Psoas muscle (tissue), 7 donors: ENCODE measurements at regions not wholly inside any gene's neighbourhood (a gene's known extent, or its start where the extent isn't known, plus 50 kb on each side); places are given as distances from the start of the nearest gene placed in this dataset.

Experiments
- ATAC-seq, 4 donors: fragments of 200-7000 bp; cut with Tn5 transposase; one replicate each; pipeline ENCODE4 v1.9.1; 2020; ENCODE audit warnings: moderate library complexity in 3 of 4, mild to moderate bottlenecking in 2 of 4
- DNase-seq, 2 donors: peaks; one replicate each; pipeline ENCODE4 v3.0.0-alpha.2; 2020
- H3K27ac ChIP-seq: fragments of 200-600 bp; one replicate; pipeline ENCODE4 v1.8.0; 2022
- H3K27me3 ChIP-seq, 3 donors: fragments of 200-600 bp in 1 of 3; one replicate each; pipeline versions ENCODE4 v1.6.1 to v1.8.0; 2013 to 2022; ENCODE audit warnings: low read length in 2 of 3, mild to moderate bottlenecking in 2 of 3, moderate library complexity in 1 of 3; ENCODE audit not compliant: insufficient read depth in 3 of 3
- H3K36me3 ChIP-seq, 2 donors: fragments of 200-600 bp in 1 of 2; one replicate each; pipeline versions ENCODE4 v1.6.1 to v1.8.0; 2013 to 2022; ENCODE audit warnings: low read depth in 1 of 2, mild to moderate bottlenecking in 1 of 2, moderate library complexity in 1 of 2; ENCODE audit not compliant: insufficient read depth in 1 of 2
- H3K4me1 ChIP-seq: fragments of 200-600 bp; one replicate; pipeline ENCODE4 v1.8.0; 2022
- H3K4me3 ChIP-seq: fragments of 200-600 bp; one replicate; pipeline ENCODE4 v1.8.0; 2022; ENCODE audit warnings: mild to moderate bottlenecking
- H3K9me3 ChIP-seq: fragments of 200-600 bp; one replicate; pipeline ENCODE4 v1.8.0; 2022
- CTCF ChIP-seq: fragments of 200-600 bp; IDR thresholded peaks from one replicate; pipeline ENCODE4 v1.8.0; 2022; ENCODE audit warnings: antibody characterized with exemption
- WGBS, 3 donors: extraction: QIAGEN DNeasy Blood & Tissue Kit; methylation state at CpG; one replicate each; pipeline versions ENCODE4 v1.1.6 to v1.1.7; 2013; 5-methylcytosine and 5-hydroxymethylcytosine counted together
- intact Hi-C, 2 donors: fragments of 100-400 bp; cut with DNase I; formaldehyde crosslinking; loops; one replicate each; pipeline versions ENCODE4 v1.11.0 to v1.14.2; 2022
- donor health status: healthy with polysubstance abuse.
- donor health status: DM: no; HTN: no; CAD: no; lungs with moderate emphysema.
- donor health status: Bipolar disorder and iron deficiency.
- donor health status: healthy.
- donor health status: DM: yes; HTN: yes; CAD: no.
- donor health status: DM: no; HTN: no; CAD: no.
- donor health status: DM: yes; HTN: yes; CAD: no.

- TF ChIP-seq CTCF, result no peak
- WGBS, 3 donors, result 91 to 96% (median 95%) methylated on average over 1 of the region's 1 CpG
- ATAC-seq, result no peak
- Histone ChIP-seq H3K36me3 (no peaks in the 10 kb centered on the region), H3K9me3 (no peaks in the 10 kb centered on the region), H3K4me3 (no peak overlapping the region), H3K27me3 (no peaks in the 10 kb centered on the region), H3K27ac (no peak overlapping the region), H3K4me1 (no peaks in the 10 kb centered on the region)
- intact Hi-C loops, result no loop called here
- no peak for DNase-seq
Measured at GRCh38 chr12:104840262-104840661, 117.8 kb downstream of the SLC41A2 start.

- DNase-seq, result no peak
- TF ChIP-seq CTCF, result no peak
- H3K27ac ChIP-seq, result no peak overlapping the region
- H3K4me3 ChIP-seq, result no peak overlapping the region
- H3K36me3 ChIP-seq, result no peaks in the 10 kb centered on the region
- no peaks in the 10 kb centered on the region for H3K9me3 ChIP-seq
- WGBS, 3 donors, result 65 to 79% (median 71%) methylated on average over 2 of the region's 2 CpGs
- no peaks in the 10 kb centered on the region for H3K4me1 ChIP-seq
- no peaks in the 10 kb centered on the region for H3K27me3 ChIP-seq
- intact Hi-C loops, result no loop called here
- no peak for ATAC-seq
Measured at GRCh38 chr12:104835317-104835716, 122.8 kb downstream of the SLC41A2 start.

- Histone ChIP-seq H3K27ac (no peak overlapping the region), H3K4me3 (no peak overlapping the region), H3K4me1 (no peaks in the 10 kb centered on the region), H3K9me3 (no peaks in the 10 kb centered on the region), H3K27me3 (no peaks in the 10 kb centered on the region), H3K36me3 (no peaks in the 10 kb centered on the region)
- no peak for ATAC-seq
- intact Hi-C loops, result no loop called here
- no peak for DNase-seq
- no peak for TF ChIP-seq CTCF
Measured at GRCh38 chr12:104834607-104835006, 123.5 kb downstream of the SLC41A2 start.

- H3K4me3 ChIP-seq, result no peak overlapping the region
- TF ChIP-seq CTCF, result no peak
- no peaks in the 10 kb centered on the region for H3K9me3 ChIP-seq
- no peaks in the 10 kb centered on the region for H3K4me1 ChIP-seq
- no peaks in the 10 kb centered on the region for H3K36me3 ChIP-seq
- ATAC-seq, result no peak
- DNase-seq, result no peak
- intact Hi-C loops, result no loop called here
- no peaks in the 10 kb centered on the region for H3K27me3 ChIP-seq
- H3K27ac ChIP-seq, result no peak overlapping the region
- 85 to 100% (median 92%) methylated on average over 1 of the region's 1 CpG for WGBS, 3 donors
Measured at GRCh38 chr12:104833756-104834155, 124.3 kb downstream of the SLC41A2 start.

GRCh38 chr12:104828015-104828414, 130.1 kb downstream of the SLC41A2 start:
- no peaks in the 10 kb centered on the region for H3K36me3 ChIP-seq
- DNase-seq (peak in 1 of 2 donors; percentile 28), ATAC-seq (no peak)
- peaks cover 2% of the 10 kb centered on the region for H3K9me3 ChIP-seq
- no peak overlapping the region for H3K27ac ChIP-seq
- intact Hi-C loops, result no loop called here
- TF ChIP-seq CTCF, result no peak
- H3K4me3 ChIP-seq, result no peak overlapping the region
- no peaks in the 10 kb centered on the region for H3K27me3 ChIP-seq
- whole genome bisulfite sequencing, 3 donors, result 44 to 60% (median 48%) methylated on average over 7 of the region's 7 CpGs
- no peaks in the 10 kb centered on the region for H3K4me1 ChIP-seq
